ENCODE measurements at regions not wholly inside any gene's neighbourhood (a gene's known extent, or its start where the extent isn't known, plus 50 kb on each side); places are given as distances from the start of the nearest gene placed in this dataset.

GRCh38 chr6:50461696-50462095 is 251.6 kb upstream of the TFAP2D start:
- no peak overlapping the region for H3K56ac ChIP-seq (ENCODE audit: extremely low read depth, insufficient read depth, low read length)
- ATAC-seq (ENCODE audit: low read depth) (no peak), DNase-seq (no peak)
- H3K23ac ChIP-seq (ENCODE audit: low read depth, low read length), result no peak overlapping the region
- no peak overlapping the region for H3K4me2 ChIP-seq (ENCODE audit: low read depth, low read length)
- H3K4me3 ChIP-seq (ENCODE audit: insufficient read depth, low read depth, low read length), result no peak overlapping the region
- intact Hi-C loops (cut with micrococcal nuclease) (no loop called here), in situ Hi-C loops (cut with MboI; ENCODE audit: low sequenced_read_pairs) (no loop called here), dilution Hi-C loops (cut with HindIII; ENCODE audit: low sequenced_read_pairs, unreplicated experiment) (no loop called here)
- no peak overlapping the region for H2BK15ac ChIP-seq (ENCODE audit: low read depth, low read length)
- H3K27me3 ChIP-seq (ENCODE audit: control insufficient read depth, insufficient read depth, low read length), result no peaks in the 10 kb centered on the region
- TF ChIP-seq BHLHE40 (IDR thresholded peaks at IDR 0.05; ENCODE audit: low read depth, low read length) (no peak), SMC3 (IDR thresholded peaks at IDR 0.05; ENCODE audit: low read depth, low read length) (no peak), USF2 (IDR thresholded peaks at IDR 0.05; ENCODE audit: low read depth, low read length) (no peak), RCOR1 (IDR thresholded peaks at IDR 0.05; ENCODE audit: insufficient replicate concordance, low read length) (no peak), POLR2A (IDR thresholded peaks at IDR 0.05; ENCODE audit: low read depth, low read length) (no peak), NFE2L2 (IDR thresholded peaks at IDR 0.05; ENCODE audit: low read depth, low read length) (no peak), FOS (IDR thresholded peaks at IDR 0.05; ENCODE audit: low read depth, low read length) (no peak), CHD1 (IDR thresholded peaks at IDR 0.05; ENCODE audit: low read depth, low read length) (no peak), RFX5 (IDR thresholded peaks at IDR 0.05; ENCODE audit: low read depth, low read length) (no peak), MXI1 (IDR thresholded peaks at IDR 0.05; ENCODE audit: borderline replicate concordance, low read depth, low read length) (no peak)
- TF ChIP-seq, protein P1, sequence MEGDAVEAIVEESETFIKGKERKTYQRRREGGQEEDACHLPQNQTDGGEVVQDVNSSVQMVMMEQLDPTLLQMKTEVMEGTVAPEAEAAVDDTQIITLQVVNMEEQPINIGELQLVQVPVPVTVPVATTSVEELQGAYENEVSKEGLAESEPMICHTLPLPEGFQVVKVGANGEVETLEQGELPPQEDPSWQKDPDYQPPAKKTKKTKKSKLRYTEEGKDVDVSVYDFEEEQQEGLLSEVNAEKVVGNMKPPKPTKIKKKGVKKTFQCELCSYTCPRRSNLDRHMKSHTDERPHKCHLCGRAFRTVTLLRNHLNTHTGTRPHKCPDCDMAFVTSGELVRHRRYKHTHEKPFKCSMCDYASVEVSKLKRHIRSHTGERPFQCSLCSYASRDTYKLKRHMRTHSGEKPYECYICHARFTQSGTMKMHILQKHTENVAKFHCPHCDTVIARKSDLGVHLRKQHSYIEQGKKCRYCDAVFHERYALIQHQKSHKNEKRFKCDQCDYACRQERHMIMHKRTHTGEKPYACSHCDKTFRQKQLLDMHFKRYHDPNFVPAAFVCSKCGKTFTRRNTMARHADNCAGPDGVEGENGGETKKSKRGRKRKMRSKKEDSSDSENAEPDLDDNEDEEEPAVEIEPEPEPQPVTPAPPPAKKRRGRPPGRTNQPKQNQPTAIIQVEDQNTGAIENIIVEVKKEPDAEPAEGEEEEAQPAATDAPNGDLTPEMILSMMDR (conservative IDR thresholded peaks at IDR 0.05; ENCODE audit: low read depth, low read length), result no peak
- TF ChIP-seq, protein P2, sequence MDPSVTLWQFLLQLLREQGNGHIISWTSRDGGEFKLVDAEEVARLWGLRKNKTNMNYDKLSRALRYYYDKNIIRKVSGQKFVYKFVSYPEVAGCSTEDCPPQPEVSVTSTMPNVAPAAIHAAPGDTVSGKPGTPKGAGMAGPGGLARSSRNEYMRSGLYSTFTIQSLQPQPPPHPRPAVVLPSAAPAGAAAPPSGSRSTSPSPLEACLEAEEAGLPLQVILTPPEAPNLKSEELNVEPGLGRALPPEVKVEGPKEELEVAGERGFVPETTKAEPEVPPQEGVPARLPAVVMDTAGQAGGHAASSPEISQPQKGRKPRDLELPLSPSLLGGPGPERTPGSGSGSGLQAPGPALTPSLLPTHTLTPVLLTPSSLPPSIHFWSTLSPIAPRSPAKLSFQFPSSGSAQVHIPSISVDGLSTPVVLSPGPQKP (IDR thresholded peaks at IDR 0.05; ENCODE audit: borderline replicate concordance, low read depth, low read length), result no peak
- no peak overlapping the region for H3K18ac ChIP-seq (ENCODE audit: low read depth, low read length)
- no CpG with 5 or more reads among the region's 2 CpGs for WGBS, 2 experiments (ENCODE audit: extremely low coverage in 2 of 2, insufficient read length in 1 of 2)
- ChIA-PET CTCF (no interaction called here), POLR2A (ENCODE audit: unreplicated experiment) (no interaction called here)
- no peak overlapping the region for H2BK20ac ChIP-seq (ENCODE audit: low read depth, low read length)
- no peak overlapping the region for H2AFZ ChIP-seq (replicated peaks; ENCODE audit: low read length, poor library complexity)
- H3K79me1 ChIP-seq (ENCODE audit: low read depth in 1 of 2, low read length in 2 of 2), result no peaks in the 10 kb centered on the region
- H3K4ac ChIP-seq (ENCODE audit: low read depth, low read length), result no peak overlapping the region
- no peak overlapping the region for H2AK9ac ChIP-seq (replicated peaks; ENCODE audit: low read depth, low read length, poor library complexity)
- no peak overlapping the region for H4K5ac ChIP-seq (ENCODE audit: low read depth, low read length)
- no peak overlapping the region for H4K8ac ChIP-seq (ENCODE audit: low read depth in 2 of 2, low read length in 2 of 2)
- H3K4me1 ChIP-seq (ENCODE audit: control insufficient read depth, insufficient read depth, low read length), result no peaks in the 10 kb centered on the region
- H3K36me3 ChIP-seq (ENCODE audit: control insufficient read depth, insufficient read depth, low read length), result no peaks in the 10 kb centered on the region
- no peak overlapping the region for H2BK120ac ChIP-seq (ENCODE audit: low read depth, low read length)
- no peak overlapping the region for H4K91ac ChIP-seq (ENCODE audit: insufficient read depth, low read depth, low read length)
- H2AK5ac ChIP-seq (ENCODE audit: low read depth, low read length), result no peak overlapping the region
- H3K9me3 ChIP-seq (ENCODE audit: control insufficient read depth, insufficient read depth, low read length), result no peaks in the 10 kb centered on the region
- no peaks in the 10 kb centered on the region for H4K20me1 ChIP-seq (ENCODE audit: insufficient read depth, low read length)
- no peak overlapping the region for H3K9ac ChIP-seq (ENCODE audit: low read depth, low read length)
- no peak overlapping the region for H2BK5ac ChIP-seq (ENCODE audit: low read depth, low read length, poor library complexity, severe bottlenecking)
- no peaks in the 10 kb centered on the region for H3K9me1 ChIP-seq (ENCODE audit: insufficient read depth, low read length)
- H3K27ac ChIP-seq (ENCODE audit: insufficient read depth, low read length), result no peak overlapping the region
- no peak overlapping the region for H3K14ac ChIP-seq (replicated peaks; ENCODE audit: low read depth, low read length)
- BruUV-seq (replicated peaks), result no TSS peak
